NCI-H2227 (cell line): ENCODE measurements at regions not wholly inside any gene's neighbourhood (a gene's known extent, or its start where the extent isn't known, plus 50 kb on each side); places are given as distances from the start of the nearest gene placed in this dataset.
"Not testable (repeated sequence)": the region's sequence is repeated elsewhere in the genome, so short reads cannot be mapped to it uniquely, and the experiment has no call there.

Experiments
- DNase-seq: peaks from one replicate; lab custom pipeline; 2025; ENCODE audit not compliant: unreplicated experiment; lab: John Stamatoyannopoulos, UW

- no peak for DNase-seq
Observed at GRCh38 chr1:22330760-22331119, 120.9 kb upstream of the ZBTB40 start.

GRCh38 chr1:22331618-22332423, 119.8 kb upstream of the ZBTB40 start:
- DNase-seq: no peak

GRCh38 chr1:22332424-22332717, 119.3 kb upstream of the ZBTB40 start:
- no peak for DNase-seq

DNA sequence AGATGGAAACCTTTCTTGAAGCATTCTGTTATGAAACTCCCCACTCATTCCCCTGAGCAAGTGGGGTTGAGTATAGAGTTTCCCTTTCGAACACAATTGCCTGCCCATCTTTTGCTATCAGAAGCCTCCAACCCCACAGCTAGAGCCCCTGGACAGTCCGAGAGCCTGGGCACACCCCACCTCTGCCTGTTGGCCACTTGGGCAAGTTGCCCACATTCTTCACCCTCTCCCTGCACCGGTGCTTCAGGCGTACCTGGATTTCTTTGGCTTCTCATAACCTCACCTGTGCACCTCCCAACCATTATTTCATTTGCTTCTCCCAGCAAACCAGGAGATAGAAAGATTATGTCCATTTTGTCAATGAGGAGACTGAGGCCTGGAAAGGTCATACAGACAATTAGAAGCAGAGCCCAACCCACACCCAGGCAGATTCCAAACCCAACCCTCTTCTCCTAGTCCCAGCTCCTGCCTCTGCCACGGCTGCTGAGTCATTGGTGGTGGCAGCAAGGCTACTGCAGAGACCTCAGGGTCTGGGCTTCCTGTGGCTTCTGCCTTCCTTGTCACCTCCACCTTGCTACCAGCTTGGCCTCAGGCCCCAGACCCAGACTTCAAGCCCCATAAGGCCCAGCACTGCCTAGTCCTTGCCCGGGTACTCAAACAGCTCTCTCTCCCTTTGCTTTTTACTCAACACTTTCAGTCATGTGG, 118.7 kb upstream of the ZBTB40 start:
- no peak for DNase-seq

GRCh38 chr1:22333516-22334121, 118.0 kb upstream of the ZBTB40 start:
- no peak for DNase-seq

GRCh38 chr1:22334860-22335550, 116.6 kb upstream of the ZBTB40 start:
- DNase-seq: no peak

GRCh38 chr1:22336274-22336673, 115.4 kb upstream of the ZBTB40 start:
- DNase-seq: not testable (repeated sequence)

GRCh38 chr1:22336696-22337545, 114.7 kb upstream of the ZBTB40 start:
- not testable (repeated sequence) for DNase-seq

DNA sequence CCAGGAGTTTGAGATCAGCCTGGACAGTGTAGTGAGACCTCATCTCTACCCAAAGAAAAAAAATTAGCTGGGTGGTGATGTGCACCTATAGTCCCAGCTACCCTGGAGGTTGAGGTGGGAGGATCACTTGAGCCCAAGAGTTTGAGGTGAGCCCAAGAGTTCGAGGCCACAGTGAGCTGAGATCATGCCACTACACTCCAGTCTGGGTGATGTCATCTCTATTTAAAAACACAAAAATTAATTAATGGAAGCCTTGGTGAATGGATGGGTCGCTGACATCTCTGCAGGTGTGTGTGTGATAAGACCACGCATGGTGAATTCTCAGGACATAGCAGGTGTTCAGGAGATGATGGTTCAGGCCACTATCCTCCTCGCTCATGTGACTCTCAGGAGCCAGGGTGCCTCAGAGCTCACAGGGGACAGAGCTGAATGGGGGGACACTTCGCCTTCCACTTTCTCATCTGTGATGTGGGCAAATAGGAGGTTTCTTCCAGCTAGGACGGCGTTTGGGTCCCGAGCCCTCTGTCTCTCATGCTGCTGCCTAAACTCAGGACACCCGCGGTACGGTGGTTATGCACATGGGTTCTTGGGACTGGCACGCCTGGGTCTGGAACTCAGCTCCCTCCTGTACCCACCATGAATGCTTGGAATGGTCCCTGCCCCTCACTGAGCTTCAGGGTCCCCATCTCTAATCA, 113.4 kb upstream of the ZBTB40 start:
- DNase-seq: no peak

- DNase-seq: no peak
Observed at GRCh38 chr1:22339237-22339636, 112.4 kb upstream of the ZBTB40 start.

DNA sequence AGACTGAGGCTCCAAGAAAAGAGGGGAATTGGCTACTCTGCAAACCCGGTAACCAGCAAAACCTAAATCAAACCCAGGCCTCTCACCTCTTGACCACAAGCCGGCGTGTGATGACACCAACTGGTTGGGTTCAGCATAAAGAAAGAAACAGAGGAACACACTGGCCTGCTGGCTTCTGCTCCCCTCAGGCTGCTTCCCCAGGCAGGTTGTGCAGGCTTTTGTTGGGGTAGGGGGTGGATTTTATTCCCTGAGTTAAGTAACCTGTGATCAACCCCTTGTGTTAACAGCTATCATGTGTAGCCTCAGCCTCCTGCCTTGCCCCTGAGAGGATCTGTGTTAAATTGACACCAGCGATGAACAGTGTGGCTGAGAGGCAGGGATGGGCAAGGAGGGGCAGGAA, 111.6 kb upstream of the ZBTB40 start:
- no peak for DNase-seq

- no peak for DNase-seq
Observed at GRCh38 chr1:22340873-22341272, 110.8 kb upstream of the ZBTB40 start.

GRCh38 chr1:22341791-22342605, 109.7 kb upstream of the ZBTB40 start:
- DNase-seq: peak; percentile 79

DNA sequence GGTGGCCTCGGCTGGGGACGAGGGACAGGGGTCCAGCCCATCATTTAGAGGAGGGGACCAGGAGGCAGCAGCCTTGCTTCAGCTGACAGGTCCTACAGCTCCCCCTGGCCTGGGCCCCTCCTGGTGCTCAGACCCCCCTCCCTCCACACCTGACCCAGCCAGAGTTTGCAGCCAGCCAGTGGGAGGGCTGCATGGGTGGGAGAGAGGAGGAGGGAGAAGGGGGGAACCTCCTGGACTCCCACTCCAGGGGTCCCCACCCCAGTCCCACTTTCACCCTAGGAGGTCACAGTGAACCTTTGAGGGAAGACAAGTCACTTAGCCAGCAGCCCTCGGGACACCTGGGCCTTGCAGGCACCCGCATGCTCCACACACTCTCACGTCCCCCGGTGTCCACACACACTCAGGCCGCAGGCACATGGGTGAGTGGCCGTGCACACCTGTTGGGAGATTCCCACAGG, 108.9 kb upstream of the ZBTB40 start:
- DNase-seq: no peak

- DNase-seq: no peak
Observed at GRCh38 chr1:22343456-22344328, 108.0 kb upstream of the ZBTB40 start.

- DNase-seq: no peak
Observed at GRCh38 chr1:22344329-22344630, 107.4 kb upstream of the ZBTB40 start.

- DNase-seq: no peak
Observed at GRCh38 chr1:22344851-22345560, 106.6 kb upstream of the ZBTB40 start.
